ENCODE measurements at regions not wholly inside any gene's neighbourhood (a gene's known extent, or its start where the extent isn't known, plus 50 kb on each side); places are given as distances from the start of the nearest gene placed in this dataset.

- no peak overlapping the region for H3K4me2 ChIP-seq (replicated peaks; ENCODE audit: extremely low read depth, low read length, poor library complexity, severe bottlenecking)
- no peaks in the 10 kb centered on the region for H3K79me2 ChIP-seq (ENCODE audit: insufficient read depth, low read length)
- H3K9ac ChIP-seq (ENCODE audit: insufficient read depth, low read length, poor library complexity, severe bottlenecking): no peak overlapping the region
- no peak for TF ChIP-seq CTCF (IDR thresholded peaks at IDR 0.05)
- Mint-ChIP-seq H3K9me3 (peaks cover 0 to 3% (median 0%) of the 10 kb centered on the region in 7 donors), H3K36me3 (no peaks in the 10 kb centered on the region), H3K27me3 (ENCODE audit: low read depth in 3 of 3) (no peaks in the 10 kb centered on the region), H3K4me1 (peaks cover 6% of the 10 kb centered on the region), H3K27ac (no peak overlapping the region), H3K4me3 (no peak overlapping the region)
- no CpG with 5 or more reads among the region's 1 CpG for WGBS (ENCODE audit: insufficient coverage)
- H4K20me1 ChIP-seq (ENCODE audit: insufficient read depth, low read length): no peaks in the 10 kb centered on the region
- H3K9me3 ChIP-seq (replicated peaks in 1 of 2; ENCODE audit: control insufficient read depth in 1 of 2, insufficient read depth in 1 of 2, low read length in 2 of 2): no peaks in the 10 kb centered on the region
- H3K27me3 ChIP-seq (ENCODE audit: control insufficient read depth in 2 of 2, insufficient read depth in 2 of 2, low read length in 2 of 2): no peaks in the 10 kb centered on the region
- H3K4me3 ChIP-seq (replicated peaks in 1 of 3; ENCODE audit: low read depth in 2 of 3, low read length in 3 of 3): no peak overlapping the region
- no peaks in the 10 kb centered on the region for H3K36me3 ChIP-seq (replicated peaks in 1 of 2; ENCODE audit: control insufficient read depth in 1 of 2, insufficient read depth in 2 of 2, low read length in 2 of 2)
- no peaks in the 10 kb centered on the region for H3K4me1 ChIP-seq (ENCODE audit: control insufficient read depth in 1 of 2, insufficient read depth in 2 of 2, low read length in 2 of 2)
- H3K27ac ChIP-seq (ENCODE audit: low read depth in 1 of 2, low read length in 2 of 2): no peak overlapping the region
- intact Hi-C loops (cut with micrococcal nuclease): no loop called here
- no peak overlapping the region for H2AFZ ChIP-seq (ENCODE audit: insufficient read depth, low read depth, low read length, poor library complexity, severe bottlenecking)
- no peak for DNase-seq
Observed at GRCh38 chr6:71474942-71475341, 186.3 kb downstream of the OGFRL1 start.

GRCh38 chr6:71476371-71476770 lies 187.8 kb downstream of the OGFRL1 start:
- Mint-ChIP-seq H3K4me1 (peaks cover 6% of the 10 kb centered on the region), H3K36me3 (no peaks in the 10 kb centered on the region), H3K9me3 (peaks cover 0 to 3% (median 0%) of the 10 kb centered on the region in 7 donors), H3K27me3 (ENCODE audit: low read depth in 3 of 3) (no peaks in the 10 kb centered on the region), H3K27ac (no peak overlapping the region), H3K4me3 (no peak overlapping the region)
- DNase-seq: no peak
- Histone ChIP-seq H3K36me3 (replicated peaks in 1 of 2; ENCODE audit: control insufficient read depth in 1 of 2, insufficient read depth in 2 of 2, low read length in 2 of 2) (no peaks in the 10 kb centered on the region), H3K9me3 (replicated peaks in 1 of 2; ENCODE audit: control insufficient read depth in 1 of 2, insufficient read depth in 1 of 2, low read length in 2 of 2) (no peaks in the 10 kb centered on the region), H4K20me1 (ENCODE audit: insufficient read depth, low read length) (no peaks in the 10 kb centered on the region), H3K9ac (ENCODE audit: insufficient read depth, low read length, poor library complexity, severe bottlenecking) (no peak overlapping the region), H2AFZ (ENCODE audit: insufficient read depth, low read depth, low read length, poor library complexity, severe bottlenecking) (no peak overlapping the region), H3K4me1 (ENCODE audit: control insufficient read depth in 1 of 2, insufficient read depth in 2 of 2, low read length in 2 of 2) (no peaks in the 10 kb centered on the region), H3K27me3 (ENCODE audit: control insufficient read depth in 2 of 2, insufficient read depth in 2 of 2, low read length in 2 of 2) (no peaks in the 10 kb centered on the region), H3K27ac (ENCODE audit: low read depth in 1 of 2, low read length in 2 of 2) (no peak overlapping the region), H3K4me2 (replicated peaks; ENCODE audit: extremely low read depth, low read length, poor library complexity, severe bottlenecking) (no peak overlapping the region), H3K4me3 (replicated peaks in 1 of 3; ENCODE audit: low read depth in 2 of 3, low read length in 3 of 3) (no peak overlapping the region), H3K79me2 (ENCODE audit: insufficient read depth, low read length) (no peaks in the 10 kb centered on the region)
- no CpG with 5 or more reads among the region's 4 CpGs for WGBS (ENCODE audit: insufficient coverage)
- intact Hi-C loops (cut with micrococcal nuclease): no loop called here
- TF ChIP-seq CTCF (IDR thresholded peaks at IDR 0.05): no peak

All from CD14-positive monocyte (primary cell).